Gastrocnemius medialis (tissue), 4 donors: ENCODE measurements at regions not wholly inside any gene's neighbourhood (a gene's known extent, or its start where the extent isn't known, plus 50 kb on each side); places are given as distances from the start of the nearest gene placed in this dataset.

Experiments used
- ATAC-seq, 2 donors: fragments of 150-250 bp; one replicate each; pipeline ENCODE4 v1.9.1; 2016
- DNase-seq, 2 donors: peaks; one replicate each; pipeline ENCODE4 v3.0.0-alpha.2; 2019
- H3K27ac ChIP-seq, 4 donors: fragments of 200-600 bp; sonication (generic); 1 replicate in 1 of 4; 2 replicates in 3 of 4; pipeline ENCODE4 v1.5.1; 2016 to 2018; ENCODE audit warnings: mild to moderate bottlenecking in 2 of 4, moderate library complexity in 1 of 4
- H3K27me3 ChIP-seq, 3 donors: fragments of 200-600 bp; sonication (generic) in 2 of 3; 1 replicate in 1 of 3; 2 replicates in 2 of 3; pipeline versions ENCODE4 v1.5.1 to v1.6.0; 2016 to 2019; ENCODE audit warnings: mild to moderate bottlenecking in 1 of 3, moderate library complexity in 1 of 3
- H3K36me3 ChIP-seq, 2 donors: fragments of 200-600 bp; sonication (generic) in 1 of 2; one replicate each; pipeline ENCODE4 v1.5.1; 2017 to 2018
- H3K4me1 ChIP-seq, 2 donors: fragments of 200-600 bp; sonication (generic) in 1 of 2; one replicate each; pipeline ENCODE4 v1.5.1; 2016 to 2017; ENCODE audit warnings: mild to moderate bottlenecking in 2 of 2
- H3K4me3 ChIP-seq, 4 donors: fragments of 200-600 bp; sonication (generic) in 3 of 4; 1 replicate in 1 of 4; 2 replicates in 3 of 4; pipeline ENCODE4 v1.5.1; 2016 to 2019; ENCODE audit warnings: mild to moderate bottlenecking in 2 of 4
- H3K9me3 ChIP-seq, 3 donors: fragments of 200-600 bp; sonication (generic) in 2 of 3; 1 replicate in 1 of 3; 2 replicates in 2 of 3; pipeline ENCODE4 v1.5.1; 2016 to 2019
- POLR2A ChIP-seq, 2 donors: fragments of 450-650 bp; IDR thresholded peaks; one replicate each; pipeline ENCODE4 v1.6.1; 2017; ENCODE audit warnings: antibody characterized with exemption in 2 of 2, mild to moderate bottlenecking in 2 of 2, moderate library complexity in 2 of 2
- in situ Hi-C, 4 donors: fragments of 200-750 bp; cut with MboI; loops; one replicate each; pipeline versions ENCODE4 v1.15.0 to v1.8.0; 2017; ENCODE audit warnings: low sequenced_read_pairs in 4 of 4
- intact Hi-C: fragments of 100-400 bp; cut with DNase I; formaldehyde crosslinking; loops from one replicate; pipeline ENCODE4 v1.15.1; 2023; ENCODE audit warnings: low total_unique reads
- TF ChIP-seq, protein P1 (sequence below), 5 experiments: fragments of 450-650 bp in 3 of 5; fragments of 200-600 bp in 2 of 5; sonication (generic) in 2 of 5; IDR thresholded peaks in 4 of 5; conservative IDR thresholded peaks in 1 of 5; 1 replicate in 4 of 5; 2 replicates in 1 of 5; pipeline ENCODE4 v1.5.1; 2016 to 2019; ENCODE audit warnings: antibody characterized with exemption in 5 of 5, mild to moderate bottlenecking in 3 of 5, moderate library complexity in 3 of 5

DNA sequence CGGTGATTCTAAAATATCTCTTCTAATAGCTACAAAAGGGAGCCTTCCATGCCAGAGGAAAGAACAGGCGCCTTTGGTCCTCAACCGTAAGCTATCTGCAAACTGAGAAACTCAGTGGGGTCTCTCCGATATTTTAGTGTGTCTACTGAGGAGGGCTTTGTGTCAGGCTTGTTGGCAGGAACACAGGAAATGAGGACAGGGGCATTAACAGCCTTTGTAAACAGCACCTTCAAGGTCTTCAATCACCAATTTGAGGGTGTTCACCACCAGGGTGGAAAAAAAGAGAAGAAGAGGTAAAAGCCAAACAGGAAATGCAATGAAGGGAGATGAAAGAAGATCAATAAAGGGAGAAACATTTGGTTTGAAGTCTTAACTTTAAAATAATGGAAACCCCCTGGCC is 580.1 kb upstream of the SALL1 start:
- Histone ChIP-seq H3K27ac (no peak overlapping the region), H3K27me3 (no peaks in the 10 kb centered on the region), H3K36me3 (no peaks in the 10 kb centered on the region), H3K9me3 (no peaks in the 10 kb centered on the region), H3K4me3 (no peak overlapping the region), H3K4me1 (no peaks in the 10 kb centered on the region)
- DNase-seq (no peak), ATAC-seq (no peak)
- TF ChIP-seq, protein P1, sequence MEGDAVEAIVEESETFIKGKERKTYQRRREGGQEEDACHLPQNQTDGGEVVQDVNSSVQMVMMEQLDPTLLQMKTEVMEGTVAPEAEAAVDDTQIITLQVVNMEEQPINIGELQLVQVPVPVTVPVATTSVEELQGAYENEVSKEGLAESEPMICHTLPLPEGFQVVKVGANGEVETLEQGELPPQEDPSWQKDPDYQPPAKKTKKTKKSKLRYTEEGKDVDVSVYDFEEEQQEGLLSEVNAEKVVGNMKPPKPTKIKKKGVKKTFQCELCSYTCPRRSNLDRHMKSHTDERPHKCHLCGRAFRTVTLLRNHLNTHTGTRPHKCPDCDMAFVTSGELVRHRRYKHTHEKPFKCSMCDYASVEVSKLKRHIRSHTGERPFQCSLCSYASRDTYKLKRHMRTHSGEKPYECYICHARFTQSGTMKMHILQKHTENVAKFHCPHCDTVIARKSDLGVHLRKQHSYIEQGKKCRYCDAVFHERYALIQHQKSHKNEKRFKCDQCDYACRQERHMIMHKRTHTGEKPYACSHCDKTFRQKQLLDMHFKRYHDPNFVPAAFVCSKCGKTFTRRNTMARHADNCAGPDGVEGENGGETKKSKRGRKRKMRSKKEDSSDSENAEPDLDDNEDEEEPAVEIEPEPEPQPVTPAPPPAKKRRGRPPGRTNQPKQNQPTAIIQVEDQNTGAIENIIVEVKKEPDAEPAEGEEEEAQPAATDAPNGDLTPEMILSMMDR (IDR thresholded peaks at IDR 0.05 in 4 of 5, conservative IDR thresholded peaks at IDR 0.05 in 1 of 5), result no peak
- TF ChIP-seq POLR2A (IDR thresholded peaks at IDR 0.05), result no peak
- in situ Hi-C loops, result no loop called here
- intact Hi-C loops, result no loop called here

- in situ Hi-C loops (no loop called here), intact Hi-C loops (no loop called here)
- TF ChIP-seq, protein P1 (IDR thresholded peaks at IDR 0.05 in 4 of 5, conservative IDR thresholded peaks at IDR 0.05 in 1 of 5), result no peak
- no peak for TF ChIP-seq POLR2A (IDR thresholded peaks at IDR 0.05)
- H3K27ac ChIP-seq, result no peak overlapping the region
- H3K36me3 ChIP-seq, result no peaks in the 10 kb centered on the region
- no peaks in the 10 kb centered on the region for H3K9me3 ChIP-seq
- ATAC-seq (no peak), DNase-seq (no peak)
- no peaks in the 10 kb centered on the region for H3K4me1 ChIP-seq
- no peaks in the 10 kb centered on the region for H3K27me3 ChIP-seq
- no peak overlapping the region for H3K4me3 ChIP-seq
Observed at GRCh38 chr16:51723036-51723724, 572.1 kb upstream of the SALL1 start.

DNA sequence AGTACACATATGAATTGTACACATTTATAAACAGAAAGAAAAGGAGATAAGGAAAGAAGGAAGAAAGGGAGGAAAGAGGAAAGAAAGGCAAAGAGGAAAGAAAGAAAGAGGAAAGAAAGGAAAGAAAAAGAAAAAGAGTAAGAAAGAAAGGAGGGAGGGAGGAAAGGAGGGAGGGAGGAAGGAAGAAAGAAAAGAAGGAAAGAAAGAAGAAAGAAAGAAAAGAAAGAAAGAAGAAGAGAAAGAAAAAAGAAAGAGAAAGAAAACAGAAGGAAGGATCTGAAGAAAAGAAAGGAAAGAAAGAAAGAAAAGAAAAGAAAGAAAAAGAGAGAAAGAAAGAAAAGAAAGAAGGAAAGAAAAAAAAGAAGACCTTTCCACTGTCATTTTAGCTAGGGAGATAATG is 571.4 kb upstream of the SALL1 start:
- ATAC-seq, result no peak

GRCh38 chr16:51719376-51719775 is 568.3 kb upstream of the SALL1 start:
- no peaks in the 10 kb centered on the region for H3K9me3 ChIP-seq
- no peak for DNase-seq
- no peak for ATAC-seq
- H3K4me1 ChIP-seq, result no peaks in the 10 kb centered on the region
- TF ChIP-seq, protein P1 (IDR thresholded peaks at IDR 0.05 in 4 of 5, conservative IDR thresholded peaks at IDR 0.05 in 1 of 5), result no peak
- TF ChIP-seq POLR2A (IDR thresholded peaks at IDR 0.05), result no peak
- no peaks in the 10 kb centered on the region for H3K36me3 ChIP-seq
- H3K27me3 ChIP-seq, result no peaks in the 10 kb centered on the region
- H3K27ac ChIP-seq, result no peak overlapping the region
- no peak overlapping the region for H3K4me3 ChIP-seq
- in situ Hi-C loops (no loop called here), intact Hi-C loops (no loop called here)

More for the DNA sequence above, 571.4 kb upstream of the SALL1 start:
- no peak for TF ChIP-seq POLR2A (IDR thresholded peaks at IDR 0.05)
- TF ChIP-seq, protein P1 (IDR thresholded peaks at IDR 0.05 in 4 of 5, conservative IDR thresholded peaks at IDR 0.05 in 1 of 5), result no peak
- no peaks in the 10 kb centered on the region for H3K4me1 ChIP-seq
- intact Hi-C loops (no loop called here), in situ Hi-C loops (no loop called here)
- H3K4me3 ChIP-seq, result no peak overlapping the region
- no peaks in the 10 kb centered on the region for H3K36me3 ChIP-seq
- no peak overlapping the region for H3K27ac ChIP-seq
- H3K27me3 ChIP-seq, result no peaks in the 10 kb centered on the region
- no peaks in the 10 kb centered on the region for H3K9me3 ChIP-seq
- DNase-seq, result no peak

- intact Hi-C loops (no loop called here), in situ Hi-C loops (no loop called here)
- Histone ChIP-seq H3K27me3 (no peaks in the 10 kb centered on the region), H3K36me3 (no peaks in the 10 kb centered on the region), H3K27ac (no peak overlapping the region), H3K9me3 (no peaks in the 10 kb centered on the region), H3K4me1 (no peaks in the 10 kb centered on the region), H3K4me3 (no peak overlapping the region)
- DNase-seq (no peak), ATAC-seq (no peak)
- no peak for TF ChIP-seq POLR2A (IDR thresholded peaks at IDR 0.05)
- TF ChIP-seq, protein P1 (IDR thresholded peaks at IDR 0.05 in 4 of 5, conservative IDR thresholded peaks at IDR 0.05 in 1 of 5), result no peak
Observed at GRCh38 chr16:51716195-51716594, 565.1 kb upstream of the SALL1 start.
